ENCODE measurements at regions not wholly inside any gene's neighbourhood (a gene's known extent, or its start where the extent isn't known, plus 50 kb on each side); places are given as distances from the start of the nearest gene placed in this dataset.
A peak's percentile ranks its signal among the peaks of the same experiment; 100 is the strongest.

GRCh38 chr2:43171789-43172188 is 54.6 kb downstream of the ZFP36L2 start:
- no peaks in the 10 kb centered on the region for H3K27me3 Mint-ChIP-seq
- peaks cover 4% of the 10 kb centered on the region for H3K36me3 Mint-ChIP-seq (ENCODE audit: low read depth)
- H3K4me1 Mint-ChIP-seq = peaks cover 91% of the 10 kb centered on the region
- H3K4me3 Mint-ChIP-seq = no peak overlapping the region
- ATAC-seq (no peak), DNase-seq (no peak)
- POLR2A ChIA-PET = interaction anchor here (0.9 to 1.3 kb wide), 4 partner anchors 12 to 53 kb away, joined by 3 to 5 read pairs (median 4); no protein-coding TSS in a partner anchor
- peak overlapping the region; percentile 70 for H3K27ac Mint-ChIP-seq
- CTCF ChIA-PET = interaction anchor here (0.6 to 9.5 kb wide), 5 partner anchors 11 to 57 kb away, joined by 4 to 62 read pairs (median 5); no protein-coding TSS in a partner anchor
- intact Hi-C loops (cut with DNase I, micrococcal nuclease) = loop anchor here in 1 of 2 experiments (1.0 kb wide), 1 partner anchor 122 kb away; no protein-coding TSS in a partner anchor
- H3K9me3 Mint-ChIP-seq (ENCODE audit: low read depth) = peaks cover 6% of the 10 kb centered on the region

GRCh38 chr2:43170405-43171105 is 55.9 kb downstream of the ZFP36L2 start:
- ChIA-PET POLR2A (interaction anchor here (0.7 to 1.0 kb wide), 2 partner anchors 54 to 55 kb away, joined by 3 to 4 read pairs; no protein-coding TSS in a partner anchor), CTCF (interaction anchor here (0.6 to 9.5 kb wide), 16 partner anchors 8 to 58 kb away, joined by 3 to 62 read pairs (median 6); no protein-coding TSS in a partner anchor)
- H3K27me3 Mint-ChIP-seq = no peaks in the 10 kb centered on the region
- H3K36me3 Mint-ChIP-seq (ENCODE audit: low read depth) = peaks cover 4% of the 10 kb centered on the region
- H3K4me3 Mint-ChIP-seq = peak overlapping the region; percentile 24
- intact Hi-C loops (cut with DNase I, micrococcal nuclease) = loop anchor here in 1 of 2 experiments (1.0 kb wide), 1 partner anchor 54 kb away; no protein-coding TSS in a partner anchor
- peaks cover 80% of the 10 kb centered on the region for H3K4me1 Mint-ChIP-seq
- ATAC-seq (no peak), DNase-seq (no peak)
- H3K27ac Mint-ChIP-seq = peak overlapping the region; percentile 91
- peaks cover 3% of the 10 kb centered on the region for H3K9me3 Mint-ChIP-seq (ENCODE audit: low read depth)

GRCh38 chr2:43169987-43170386 is 56.4 kb downstream of the ZFP36L2 start:
- CTCF ChIA-PET = interaction anchor here (0.6 to 9.5 kb wide), 16 partner anchors 9 to 325 kb away, joined by 3 to 62 read pairs (median 6); no protein-coding TSS in a partner anchor
- DNase-seq (peak; percentile 85), ATAC-seq (peak; percentile 27)
- POLR2A ChIA-PET = interaction anchor here (0.7 to 1.8 kb wide), 2 partner anchors 55 to 57 kb away, joined by 3 to 6 read pairs; partner anchors contain the start of gene ZFP36L2
- peak overlapping the region; percentile 24 for H3K4me3 Mint-ChIP-seq
- H3K9me3 Mint-ChIP-seq (ENCODE audit: low read depth) = no peaks in the 10 kb centered on the region
- peaks cover 79% of the 10 kb centered on the region for H3K4me1 Mint-ChIP-seq
- no peaks in the 10 kb centered on the region for H3K36me3 Mint-ChIP-seq (ENCODE audit: low read depth)
- intact Hi-C loops (cut with DNase I, micrococcal nuclease) = loop anchor here in 1 of 2 experiments (1.0 kb wide), 1 partner anchor 54 kb away; no protein-coding TSS in a partner anchor
- no peaks in the 10 kb centered on the region for H3K27me3 Mint-ChIP-seq
- peak overlapping the region; percentile 91 for H3K27ac Mint-ChIP-seq

GRCh38 chr2:43169099-43169945 is 57.1 kb downstream of the ZFP36L2 start:
- Mint-ChIP-seq H3K27ac (peak overlapping the region; percentile 91), H3K4me3 (peak overlapping the region; percentile 38), H3K27me3 (no peaks in the 10 kb centered on the region), H3K36me3 (ENCODE audit: low read depth) (no peaks in the 10 kb centered on the region), H3K9me3 (ENCODE audit: low read depth) (no peaks in the 10 kb centered on the region), H3K4me1 (peaks cover 76% of the 10 kb centered on the region)
- intact Hi-C loops (cut with DNase I, micrococcal nuclease) = no loop called here
- DNase-seq (peak; percentile 50), ATAC-seq (peak; percentile 7)
- POLR2A ChIA-PET = interaction anchor here (0.6 to 1.8 kb wide), 3 partner anchors 9 to 57 kb away, joined by 3 to 7 read pairs (median 6); partner anchors contain the start of gene ZFP36L2
- CTCF ChIA-PET = interaction anchor here (0.6 to 9.5 kb wide), 17 partner anchors 8 to 326 kb away, joined by 3 to 62 read pairs (median 6); no protein-coding TSS in a partner anchor

GRCh38 chr2:43168016-43168369 is 58.4 kb downstream of the ZFP36L2 start:
- peaks cover 71% of the 10 kb centered on the region for H3K4me1 Mint-ChIP-seq
- no peak for DNase-seq
- ATAC-seq = no peak
- intact Hi-C loops (cut with DNase I, micrococcal nuclease) = no loop called here
- no peak overlapping the region for H3K4me3 Mint-ChIP-seq
- CTCF ChIA-PET = interaction anchor here (0.9 to 9.5 kb wide), 10 partner anchors 10 to 60 kb away, joined by 3 to 62 read pairs (median 8); no protein-coding TSS in a partner anchor
- no peaks in the 10 kb centered on the region for H3K27me3 Mint-ChIP-seq
- H3K36me3 Mint-ChIP-seq (ENCODE audit: low read depth) = no peaks in the 10 kb centered on the region
- peak overlapping the region; percentile 86 for H3K27ac Mint-ChIP-seq
- no peaks in the 10 kb centered on the region for H3K9me3 Mint-ChIP-seq (ENCODE audit: low read depth)
- POLR2A ChIA-PET = interaction anchor here (0.9 to 1.8 kb wide), 3 partner anchors 8 to 37 kb away, joined by 3 to 7 read pairs (median 3); no protein-coding TSS in a partner anchor

GRCh38 chr2:43165378-43166069 is 60.9 kb downstream of the ZFP36L2 start:
- ATAC-seq = no peak
- ChIA-PET POLR2A (no interaction called here), CTCF (interaction anchor here (0.8 to 1.8 kb wide), 2 partner anchors 9 to 39 kb away, joined by 3 to 6 read pairs; no protein-coding TSS in a partner anchor)
- Mint-ChIP-seq H3K4me1 (peaks cover 63% of the 10 kb centered on the region), H3K36me3 (ENCODE audit: low read depth) (no peaks in the 10 kb centered on the region), H3K27ac (peak overlapping the region; percentile 22), H3K27me3 (no peaks in the 10 kb centered on the region), H3K4me3 (no peak overlapping the region), H3K9me3 (ENCODE audit: low read depth) (no peaks in the 10 kb centered on the region)
- intact Hi-C loops (cut with DNase I, micrococcal nuclease) = no loop called here
- no peak for DNase-seq

GRCh38 chr2:43164686-43165085 is 61.7 kb downstream of the ZFP36L2 start:
- DNase-seq = no peak
- no peaks in the 10 kb centered on the region for H3K36me3 Mint-ChIP-seq (ENCODE audit: low read depth)
- ATAC-seq = no peak
- CTCF ChIA-PET = interaction anchor here (0.7 to 1.8 kb wide), 3 partner anchors 10 to 141 kb away, joined by 3 to 7 read pairs (median 6); no protein-coding TSS in a partner anchor
- H3K27me3 Mint-ChIP-seq = no peaks in the 10 kb centered on the region
- intact Hi-C loops (cut with DNase I, micrococcal nuclease) = no loop called here
- H3K4me1 Mint-ChIP-seq = peaks cover 63% of the 10 kb centered on the region
- POLR2A ChIA-PET = no interaction called here
- H3K27ac Mint-ChIP-seq = no peak overlapping the region
- H3K9me3 Mint-ChIP-seq (ENCODE audit: low read depth) = no peaks in the 10 kb centered on the region
- no peak overlapping the region for H3K4me3 Mint-ChIP-seq

GRCh38 chr2:43163584-43164270 is 62.7 kb downstream of the ZFP36L2 start:
- no peaks in the 10 kb centered on the region for H3K9me3 Mint-ChIP-seq (ENCODE audit: low read depth)
- DNase-seq = no peak
- H3K36me3 Mint-ChIP-seq (ENCODE audit: low read depth) = no peaks in the 10 kb centered on the region
- peaks cover 63% of the 10 kb centered on the region for H3K4me1 Mint-ChIP-seq
- ATAC-seq = no peak
- CTCF ChIA-PET = interaction anchor here (0.9 to 1.8 kb wide), 4 partner anchors 11 to 65 kb away, joined by 3 to 7 read pairs (median 4); no protein-coding TSS in a partner anchor
- no peak overlapping the region for H3K4me3 Mint-ChIP-seq
- POLR2A ChIA-PET = interaction anchor here (0.6 kb wide), 1 partner anchor 66 kb away, joined by 4 read pairs; no protein-coding TSS in a partner anchor
- intact Hi-C loops (cut with DNase I, micrococcal nuclease) = no loop called here
- peak overlapping the region; percentile 23 for H3K27ac Mint-ChIP-seq
- no peaks in the 10 kb centered on the region for H3K27me3 Mint-ChIP-seq

GRCh38 chr2:43162511-43162776 is 64.0 kb downstream of the ZFP36L2 start:
- intact Hi-C loops (cut with DNase I, micrococcal nuclease) = no loop called here
- ATAC-seq = no peak
- POLR2A ChIA-PET = no interaction called here
- H3K9me3 Mint-ChIP-seq (ENCODE audit: low read depth) = no peaks in the 10 kb centered on the region
- H3K27ac Mint-ChIP-seq = no peak overlapping the region
- H3K36me3 Mint-ChIP-seq (ENCODE audit: low read depth) = no peaks in the 10 kb centered on the region
- no peak overlapping the region for H3K4me3 Mint-ChIP-seq
- H3K27me3 Mint-ChIP-seq = no peaks in the 10 kb centered on the region
- CTCF ChIA-PET = interaction anchor here (0.5 to 1.0 kb wide), 3 partner anchors 29 to 52 kb away, joined by 3 read pairs; no protein-coding TSS in a partner anchor
- peaks cover 62% of the 10 kb centered on the region for H3K4me1 Mint-ChIP-seq
- DNase-seq = no peak

Data from activated CD4-positive, alpha-beta T cell treated with anti-CD3 and anti-CD28 coated beads for 36 hours (primary cell).